H1 (cell line): ENCODE measurements at regions not wholly inside any gene's neighbourhood (a gene's known extent, or its start where the extent isn't known, plus 50 kb on each side); places are given as distances from the start of the nearest gene placed in this dataset.

Experiments
- CBX5 ChIP-seq: fragments of 300-800, 300-1000 bp; sonication (generic); IDR thresholded peaks from 2 replicates; pipeline ENCODE4 v1.7.1; 2016; ENCODE audit warnings: antibody characterized with exemption, low read length, low read depth
- KDM5A ChIP-seq: fragments of 200-600 bp; IDR thresholded peaks from 2 replicates; pipeline ENCODE4 v1.7.1; 2012; ENCODE audit warnings: mild to moderate bottlenecking, low read length, inconsistent platforms, mixed read lengths
- TF ChIP-seq, protein P1 (sequence below): fragments of 300-600 bp; sonication (generic); IDR thresholded peaks from 2 replicates; pipeline ENCODE4 v1.7.1; 2012; ENCODE audit warnings: low read length, moderate library complexity, mild to moderate bottlenecking, inconsistent platforms; ENCODE audit not compliant: insufficient replicate concordance

GRCh38 chr9:4402501-4402900 is 87.8 kb upstream of the SLC1A1 start (continued):
- TF ChIP-seq, protein P1, sequence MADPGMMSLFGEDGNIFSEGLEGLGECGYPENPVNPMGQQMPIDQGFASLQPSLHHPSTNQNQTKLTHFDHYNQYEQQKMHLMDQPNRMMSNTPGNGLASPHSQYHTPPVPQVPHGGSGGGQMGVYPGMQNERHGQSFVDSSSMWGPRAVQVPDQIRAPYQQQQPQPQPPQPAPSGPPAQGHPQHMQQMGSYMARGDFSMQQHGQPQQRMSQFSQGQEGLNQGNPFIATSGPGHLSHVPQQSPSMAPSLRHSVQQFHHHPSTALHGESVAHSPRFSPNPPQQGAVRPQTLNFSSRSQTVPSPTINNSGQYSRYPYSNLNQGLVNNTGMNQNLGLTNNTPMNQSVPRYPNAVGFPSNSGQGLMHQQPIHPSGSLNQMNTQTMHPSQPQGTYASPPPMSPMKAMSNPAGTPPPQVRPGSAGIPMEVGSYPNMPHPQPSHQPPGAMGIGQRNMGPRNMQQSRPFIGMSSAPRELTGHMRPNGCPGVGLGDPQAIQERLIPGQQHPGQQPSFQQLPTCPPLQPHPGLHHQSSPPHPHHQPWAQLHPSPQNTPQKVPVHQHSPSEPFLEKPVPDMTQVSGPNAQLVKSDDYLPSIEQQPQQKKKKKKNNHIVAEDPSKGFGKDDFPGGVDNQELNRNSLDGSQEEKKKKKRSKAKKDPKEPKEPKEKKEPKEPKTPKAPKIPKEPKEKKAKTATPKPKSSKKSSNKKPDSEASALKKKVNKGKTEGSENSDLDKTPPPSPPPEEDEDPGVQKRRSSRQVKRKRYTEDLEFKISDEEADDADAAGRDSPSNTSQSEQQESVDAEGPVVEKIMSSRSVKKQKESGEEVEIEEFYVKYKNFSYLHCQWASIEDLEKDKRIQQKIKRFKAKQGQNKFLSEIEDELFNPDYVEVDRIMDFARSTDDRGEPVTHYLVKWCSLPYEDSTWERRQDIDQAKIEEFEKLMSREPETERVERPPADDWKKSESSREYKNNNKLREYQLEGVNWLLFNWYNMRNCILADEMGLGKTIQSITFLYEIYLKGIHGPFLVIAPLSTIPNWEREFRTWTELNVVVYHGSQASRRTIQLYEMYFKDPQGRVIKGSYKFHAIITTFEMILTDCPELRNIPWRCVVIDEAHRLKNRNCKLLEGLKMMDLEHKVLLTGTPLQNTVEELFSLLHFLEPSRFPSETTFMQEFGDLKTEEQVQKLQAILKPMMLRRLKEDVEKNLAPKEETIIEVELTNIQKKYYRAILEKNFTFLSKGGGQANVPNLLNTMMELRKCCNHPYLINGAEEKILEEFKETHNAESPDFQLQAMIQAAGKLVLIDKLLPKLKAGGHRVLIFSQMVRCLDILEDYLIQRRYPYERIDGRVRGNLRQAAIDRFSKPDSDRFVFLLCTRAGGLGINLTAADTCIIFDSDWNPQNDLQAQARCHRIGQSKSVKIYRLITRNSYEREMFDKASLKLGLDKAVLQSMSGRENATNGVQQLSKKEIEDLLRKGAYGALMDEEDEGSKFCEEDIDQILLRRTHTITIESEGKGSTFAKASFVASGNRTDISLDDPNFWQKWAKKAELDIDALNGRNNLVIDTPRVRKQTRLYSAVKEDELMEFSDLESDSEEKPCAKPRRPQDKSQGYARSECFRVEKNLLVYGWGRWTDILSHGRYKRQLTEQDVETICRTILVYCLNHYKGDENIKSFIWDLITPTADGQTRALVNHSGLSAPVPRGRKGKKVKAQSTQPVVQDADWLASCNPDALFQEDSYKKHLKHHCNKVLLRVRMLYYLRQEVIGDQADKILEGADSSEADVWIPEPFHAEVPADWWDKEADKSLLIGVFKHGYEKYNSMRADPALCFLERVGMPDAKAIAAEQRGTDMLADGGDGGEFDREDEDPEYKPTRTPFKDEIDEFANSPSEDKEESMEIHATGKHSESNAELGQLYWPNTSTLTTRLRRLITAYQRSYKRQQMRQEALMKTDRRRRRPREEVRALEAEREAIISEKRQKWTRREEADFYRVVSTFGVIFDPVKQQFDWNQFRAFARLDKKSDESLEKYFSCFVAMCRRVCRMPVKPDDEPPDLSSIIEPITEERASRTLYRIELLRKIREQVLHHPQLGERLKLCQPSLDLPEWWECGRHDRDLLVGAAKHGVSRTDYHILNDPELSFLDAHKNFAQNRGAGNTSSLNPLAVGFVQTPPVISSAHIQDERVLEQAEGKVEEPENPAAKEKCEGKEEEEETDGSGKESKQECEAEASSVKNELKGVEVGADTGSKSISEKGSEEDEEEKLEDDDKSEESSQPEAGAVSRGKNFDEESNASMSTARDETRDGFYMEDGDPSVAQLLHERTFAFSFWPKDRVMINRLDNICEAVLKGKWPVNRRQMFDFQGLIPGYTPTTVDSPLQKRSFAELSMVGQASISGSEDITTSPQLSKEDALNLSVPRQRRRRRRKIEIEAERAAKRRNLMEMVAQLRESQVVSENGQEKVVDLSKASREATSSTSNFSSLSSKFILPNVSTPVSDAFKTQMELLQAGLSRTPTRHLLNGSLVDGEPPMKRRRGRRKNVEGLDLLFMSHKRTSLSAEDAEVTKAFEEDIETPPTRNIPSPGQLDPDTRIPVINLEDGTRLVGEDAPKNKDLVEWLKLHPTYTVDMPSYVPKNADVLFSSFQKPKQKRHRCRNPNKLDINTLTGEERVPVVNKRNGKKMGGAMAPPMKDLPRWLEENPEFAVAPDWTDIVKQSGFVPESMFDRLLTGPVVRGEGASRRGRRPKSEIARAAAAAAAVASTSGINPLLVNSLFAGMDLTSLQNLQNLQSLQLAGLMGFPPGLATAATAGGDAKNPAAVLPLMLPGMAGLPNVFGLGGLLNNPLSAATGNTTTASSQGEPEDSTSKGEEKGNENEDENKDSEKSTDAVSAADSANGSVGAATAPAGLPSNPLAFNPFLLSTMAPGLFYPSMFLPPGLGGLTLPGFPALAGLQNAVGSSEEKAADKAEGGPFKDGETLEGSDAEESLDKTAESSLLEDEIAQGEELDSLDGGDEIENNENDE, result no peak
- TF ChIP-seq CBX5, result no peak
- TF ChIP-seq KDM5A, result no peak
